ENCODE measurements at regions not wholly inside any gene's neighbourhood (a gene's known extent, or its start where the extent isn't known, plus 50 kb on each side); places are given as distances from the start of the nearest gene placed in this dataset.

DNA sequence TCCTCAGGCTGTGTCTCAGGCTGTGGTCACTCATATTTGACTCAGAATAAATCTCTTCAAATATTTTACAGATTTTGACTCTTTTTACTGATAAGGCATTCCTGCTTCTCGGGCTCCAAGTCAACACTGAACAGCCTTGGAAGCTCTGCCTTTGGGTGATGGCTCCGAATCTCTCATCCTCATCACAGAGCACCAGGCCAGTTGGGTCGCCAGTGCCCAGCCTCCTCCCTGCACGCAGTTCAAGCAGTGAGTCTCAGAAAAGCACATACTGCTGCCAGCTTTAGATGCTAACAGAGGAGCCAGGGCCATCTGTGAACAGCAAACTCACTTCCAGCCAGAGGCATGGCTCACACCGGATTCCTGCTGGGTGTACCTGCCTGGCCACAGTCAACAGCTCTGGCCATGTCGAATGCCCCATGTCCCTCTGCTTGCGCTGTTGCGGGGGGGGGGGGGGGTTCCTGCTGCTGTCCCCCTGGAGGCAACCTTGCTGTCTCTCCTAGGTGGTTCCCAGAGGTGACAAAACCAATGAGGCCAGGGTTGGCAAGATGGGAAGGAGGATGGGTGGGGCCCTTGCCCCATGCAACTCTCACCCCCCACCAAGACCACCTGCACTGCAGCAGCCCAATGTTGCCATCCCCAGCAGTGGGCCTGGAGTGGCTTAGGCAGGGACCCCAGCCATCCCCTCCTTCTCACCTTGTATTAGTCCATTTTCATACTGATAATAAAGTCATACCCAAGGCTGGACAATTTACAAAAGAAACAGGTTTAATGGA lies 248.8 kb downstream of the ERMARD start:
- H3K27ac ChIP-seq: no peak overlapping the region
- no peaks in the 10 kb centered on the region for H4K20me1 ChIP-seq (ENCODE audit: insufficient read depth)
- H3K79me2 ChIP-seq (ENCODE audit: insufficient read depth): no peaks in the 10 kb centered on the region
- no peak for DNase-seq
- H3F3A ChIP-seq (ENCODE audit: insufficient read depth): no peaks in the 10 kb centered on the region
- no peaks in the 10 kb centered on the region for H3K9me2 ChIP-seq (ENCODE audit: insufficient read depth)
- 35 to 37% methylated on average over 7 to 8 of the region's 8 CpGs for WGBS, 2 experiments (ENCODE audit: low coverage in 1 of 2, low lambda C conversion rate in 2 of 2, missing lambda C conversion rate in 2 of 2)
- no peak overlapping the region for H2AFZ ChIP-seq
- no peak overlapping the region for H3K4me2 ChIP-seq (ENCODE audit: unreplicated experiment)
- no peak overlapping the region for H3K9ac ChIP-seq
- H3K9me3 ChIP-seq (ENCODE audit: low read depth): no peaks in the 10 kb centered on the region
- H3K4me3 ChIP-seq: no peak overlapping the region
- no peaks in the 10 kb centered on the region for H3K36me3 ChIP-seq (ENCODE audit: low read depth)
- in situ Hi-C loops (cut with MboI): no loop called here
- TF ChIP-seq EZH2 (IDR thresholded peaks at IDR 0.05; ENCODE audit: insufficient read depth, poor library complexity, severe bottlenecking): no peak
- TF ChIP-seq EZH2phosphoT487 (IDR thresholded peaks at IDR 0.05; ENCODE audit: insufficient read depth, low read depth): no peak
- no peaks in the 10 kb centered on the region for H3K4me1 ChIP-seq (ENCODE audit: insufficient read depth)
- 0 out of 2 replicates have a peak, but pooled peaks cover 6% of the 10 kb centered on the region for H3K27me3 ChIP-seq (replicated peaks; ENCODE audit: insufficient read depth)

DNA sequence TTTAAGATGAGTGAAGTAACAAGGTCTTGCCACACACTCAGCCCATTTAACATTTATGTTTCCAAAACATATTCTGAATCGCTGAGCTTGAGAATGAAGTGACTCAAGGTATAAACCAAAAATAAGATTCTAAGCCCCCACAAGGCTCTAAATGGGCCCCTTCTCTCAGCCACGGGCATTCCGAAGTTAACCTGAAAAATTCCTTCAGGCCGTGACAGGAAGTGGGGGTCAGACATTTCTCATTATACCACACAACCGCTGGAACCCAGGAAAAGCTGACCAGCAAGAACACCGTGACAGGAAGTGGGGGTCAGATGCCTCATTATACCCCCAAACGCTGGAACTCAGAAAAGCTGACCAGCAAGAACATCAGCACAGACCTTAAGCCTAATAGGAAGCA lies 247.9 kb downstream of the ERMARD start:
- H3F3A ChIP-seq (ENCODE audit: insufficient read depth): no peaks in the 10 kb centered on the region
- no peak overlapping the region for H3K27ac ChIP-seq
- 50% methylated on average over 7 of the region's 7 CpGs for WGBS, 2 experiments (ENCODE audit: low coverage in 1 of 2, low lambda C conversion rate in 2 of 2, missing lambda C conversion rate in 2 of 2)
- no peaks in the 10 kb centered on the region for H3K4me1 ChIP-seq (ENCODE audit: insufficient read depth)
- H3K36me3 ChIP-seq (ENCODE audit: low read depth): no peaks in the 10 kb centered on the region
- H2AFZ ChIP-seq: no peak overlapping the region
- no peaks in the 10 kb centered on the region for H4K20me1 ChIP-seq (ENCODE audit: insufficient read depth)
- no peak overlapping the region for H3K4me2 ChIP-seq (ENCODE audit: unreplicated experiment)
- 0 out of 2 replicates have a peak, but pooled peaks cover 6% of the 10 kb centered on the region for H3K27me3 ChIP-seq (replicated peaks; ENCODE audit: insufficient read depth)
- TF ChIP-seq EZH2 (IDR thresholded peaks at IDR 0.05; ENCODE audit: insufficient read depth, poor library complexity, severe bottlenecking): no peak
- TF ChIP-seq EZH2phosphoT487 (IDR thresholded peaks at IDR 0.05; ENCODE audit: insufficient read depth, low read depth): no peak
- DNase-seq: no peak
- H3K9ac ChIP-seq: no peak overlapping the region
- H3K79me2 ChIP-seq (ENCODE audit: insufficient read depth): no peaks in the 10 kb centered on the region
- no peaks in the 10 kb centered on the region for H3K9me2 ChIP-seq (ENCODE audit: insufficient read depth)
- in situ Hi-C loops (cut with MboI): no loop called here
- H3K4me3 ChIP-seq: no peak overlapping the region
- H3K9me3 ChIP-seq (ENCODE audit: low read depth): no peaks in the 10 kb centered on the region

- H3K9me3 ChIP-seq (ENCODE audit: low read depth): no peaks in the 10 kb centered on the region
- no peaks in the 10 kb centered on the region for H4K20me1 ChIP-seq (ENCODE audit: insufficient read depth)
- no peak overlapping the region for H3K4me2 ChIP-seq (ENCODE audit: unreplicated experiment)
- no peaks in the 10 kb centered on the region for H3K4me1 ChIP-seq (ENCODE audit: insufficient read depth)
- no peak overlapping the region for H2AFZ ChIP-seq
- H3K27me3 ChIP-seq (replicated peaks; ENCODE audit: insufficient read depth): 0 out of 2 replicates have a peak, but pooled peaks cover 6% of the 10 kb centered on the region
- H3F3A ChIP-seq (ENCODE audit: insufficient read depth): no peaks in the 10 kb centered on the region
- no peak overlapping the region for H3K9ac ChIP-seq
- no peaks in the 10 kb centered on the region for H3K36me3 ChIP-seq (ENCODE audit: low read depth)
- H3K9me2 ChIP-seq (ENCODE audit: insufficient read depth): no peaks in the 10 kb centered on the region
- DNase-seq: no peak
- in situ Hi-C loops (cut with MboI): no loop called here
- no peak overlapping the region for H3K4me3 ChIP-seq
- TF ChIP-seq EZH2phosphoT487 (IDR thresholded peaks at IDR 0.05; ENCODE audit: insufficient read depth, low read depth): no peak
- no peak for TF ChIP-seq EZH2 (IDR thresholded peaks at IDR 0.05; ENCODE audit: insufficient read depth, poor library complexity, severe bottlenecking)
- H3K27ac ChIP-seq: no peak overlapping the region
- WGBS, 2 experiments (ENCODE audit: low coverage in 1 of 2, low lambda C conversion rate in 2 of 2, missing lambda C conversion rate in 2 of 2): 81 to 88% methylated on average over 7 of the region's 7 CpGs
- no peaks in the 10 kb centered on the region for H3K79me2 ChIP-seq (ENCODE audit: insufficient read depth)
Observed at GRCh38 chr6:169998457-169998856, 247.0 kb downstream of the ERMARD start.

DNA sequence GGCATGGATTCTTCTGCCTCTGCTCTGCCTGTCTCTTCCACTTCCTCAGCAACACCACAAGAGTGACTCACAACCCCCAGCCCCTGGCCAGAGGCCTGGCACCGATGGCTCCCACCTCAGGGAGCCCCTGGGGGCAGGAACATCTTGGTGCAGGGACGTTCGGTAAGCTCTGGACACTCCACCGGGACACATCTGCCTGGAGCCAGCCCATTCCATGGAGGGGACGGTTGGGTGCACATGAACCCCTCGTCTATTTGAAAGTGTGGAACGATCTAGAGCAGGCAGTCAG lies 246.5 kb downstream of the ERMARD start:
- Histone ChIP-seq H3K9me2 (ENCODE audit: insufficient read depth) (no peaks in the 10 kb centered on the region), H3K9me3 (ENCODE audit: low read depth) (no peaks in the 10 kb centered on the region), H3K27me3 (replicated peaks; ENCODE audit: insufficient read depth) (0 out of 2 replicates have a peak, but pooled peaks cover 6% of the 10 kb centered on the region), H3F3A (ENCODE audit: insufficient read depth) (no peaks in the 10 kb centered on the region), H3K36me3 (ENCODE audit: low read depth) (no peaks in the 10 kb centered on the region), H2AFZ (no peak overlapping the region), H3K4me2 (ENCODE audit: unreplicated experiment) (no peak overlapping the region), H3K4me3 (no peak overlapping the region), H4K20me1 (ENCODE audit: insufficient read depth) (no peaks in the 10 kb centered on the region), H3K9ac (no peak overlapping the region), H3K27ac (no peak overlapping the region), H3K4me1 (ENCODE audit: insufficient read depth) (no peaks in the 10 kb centered on the region), H3K79me2 (ENCODE audit: insufficient read depth) (no peaks in the 10 kb centered on the region)
- WGBS, 2 experiments (ENCODE audit: low coverage in 1 of 2, low lambda C conversion rate in 2 of 2, missing lambda C conversion rate in 2 of 2): 65 to 68% methylated on average over 7 of the region's 7 CpGs
- DNase-seq: no peak
- in situ Hi-C loops (cut with MboI): no loop called here
- no peak for TF ChIP-seq EZH2phosphoT487 (IDR thresholded peaks at IDR 0.05; ENCODE audit: insufficient read depth, low read depth)
- no peak for TF ChIP-seq EZH2 (IDR thresholded peaks at IDR 0.05; ENCODE audit: insufficient read depth, poor library complexity, severe bottlenecking)
